Activated T-helper 17 cell treated with anti-CD3 and anti-CD28 coated beads, Interleukin-2, amount 50 U/mL, for 72 hours (primary cell): ENCODE measurements at regions not wholly inside any gene's neighbourhood (a gene's known extent, or its start where the extent isn't known, plus 50 kb on each side); places are given as distances from the start of the nearest gene placed in this dataset.

ENCODE experiments used
- ATAC-seq: fragments of 150-1000 bp; cut with Tn5 transposase; replicated peaks from 2 replicates; pipeline ENCODE4 v1.10.0; 2021; ENCODE audit warnings: mild to moderate bottlenecking, moderate library complexity
- H3K27ac Mint-ChIP-seq: one replicate; pipeline ENCODE4 v1.8.0; 2022; ENCODE audit warnings: mixed read lengths
- H3K27me3 Mint-ChIP-seq: one replicate; pipeline ENCODE4 v1.8.0; 2022; ENCODE audit warnings: mixed read lengths
- H3K36me3 Mint-ChIP-seq: one replicate; pipeline ENCODE4 v1.8.0; 2022; ENCODE audit warnings: low read depth, mild to moderate bottlenecking, mixed read lengths
- H3K4me1 Mint-ChIP-seq: one replicate; pipeline ENCODE4 v1.8.0; 2022; ENCODE audit warnings: mixed read lengths
- H3K4me3 Mint-ChIP-seq: one replicate; pipeline ENCODE4 v1.8.0; 2022; ENCODE audit warnings: mild to moderate bottlenecking, mixed read lengths
- H3K9me3 Mint-ChIP-seq: one replicate; pipeline ENCODE4 v1.8.0; 2022; ENCODE audit warnings: mixed read lengths

GRCh38 chr14:106872611-106873446 is 1346.4 kb downstream of the TMEM121 start:
- H3K4me3 Mint-ChIP-seq = peak overlapping the region; percentile 60
- no peaks in the 10 kb centered on the region for H3K9me3 Mint-ChIP-seq
- ATAC-seq = peak; percentile 93
- peaks cover 22% of the 10 kb centered on the region for H3K27me3 Mint-ChIP-seq
- H3K4me1 Mint-ChIP-seq = peaks cover 8% of the 10 kb centered on the region
- H3K27ac Mint-ChIP-seq = no peak overlapping the region
- no peaks in the 10 kb centered on the region for H3K36me3 Mint-ChIP-seq

GRCh38 chr14:106874350-106874749 is 1348.0 kb downstream of the TMEM121 start:
- H3K27ac Mint-ChIP-seq = no peak overlapping the region
- H3K9me3 Mint-ChIP-seq = no peaks in the 10 kb centered on the region
- peaks cover 16% of the 10 kb centered on the region for H3K27me3 Mint-ChIP-seq
- no peak overlapping the region for H3K4me3 Mint-ChIP-seq
- ATAC-seq = peak; percentile 41
- peaks cover 8% of the 10 kb centered on the region for H3K4me1 Mint-ChIP-seq
- no peaks in the 10 kb centered on the region for H3K36me3 Mint-ChIP-seq

- no peak for ATAC-seq
Measured at GRCh38 chr14:106875503-106875902, 1349.1 kb downstream of the TMEM121 start.

GRCh38 chr14:106876711-106877110 is 1350.3 kb downstream of the TMEM121 start:
- Mint-ChIP-seq H3K27me3 (peaks cover 13% of the 10 kb centered on the region), H3K27ac (no peak overlapping the region), H3K9me3 (no peaks in the 10 kb centered on the region), H3K4me3 (no peak overlapping the region), H3K36me3 (no peaks in the 10 kb centered on the region), H3K4me1 (peaks cover 8% of the 10 kb centered on the region)
- ATAC-seq = no peak

More at GRCh38 chr14:106875503-106875902, 1349.1 kb downstream of the TMEM121 start:
- H3K36me3 Mint-ChIP-seq = no peaks in the 10 kb centered on the region
- H3K27ac Mint-ChIP-seq = no peak overlapping the region
- H3K4me3 Mint-ChIP-seq = no peak overlapping the region
- no peaks in the 10 kb centered on the region for H3K9me3 Mint-ChIP-seq
- peaks cover 8% of the 10 kb centered on the region for H3K4me1 Mint-ChIP-seq
- H3K27me3 Mint-ChIP-seq = peaks cover 16% of the 10 kb centered on the region

GRCh38 chr14:106877517-106877916 is 1351.1 kb downstream of the TMEM121 start:
- Mint-ChIP-seq H3K4me1 (peaks cover 8% of the 10 kb centered on the region), H3K27ac (no peak overlapping the region), H3K9me3 (no peaks in the 10 kb centered on the region), H3K4me3 (no peak overlapping the region), H3K27me3 (peaks cover 13% of the 10 kb centered on the region), H3K36me3 (no peaks in the 10 kb centered on the region)
- ATAC-seq = no peak

GRCh38 chr14:106879241-106879640 is 1352.9 kb downstream of the TMEM121 start:
- H3K27me3 Mint-ChIP-seq = peaks cover 13% of the 10 kb centered on the region
- H3K4me1 Mint-ChIP-seq = no peaks in the 10 kb centered on the region
- no peak overlapping the region for H3K27ac Mint-ChIP-seq
- H3K9me3 Mint-ChIP-seq = no peaks in the 10 kb centered on the region
- no peaks in the 10 kb centered on the region for H3K36me3 Mint-ChIP-seq
- H3K4me3 Mint-ChIP-seq = no peak overlapping the region
- ATAC-seq = peak; percentile 72

GRCh38 chr14:106883218-106883692 is 1356.9 kb downstream of the TMEM121 start:
- Mint-ChIP-seq H3K27ac (no peak overlapping the region), H3K4me3 (no peak overlapping the region), H3K4me1 (no peaks in the 10 kb centered on the region), H3K27me3 (no peaks in the 10 kb centered on the region), H3K36me3 (no peaks in the 10 kb centered on the region), H3K9me3 (no peaks in the 10 kb centered on the region)
- peak; percentile 72 for ATAC-seq
